AG10803 (cell line): ENCODE measurements at regions not wholly inside any gene's neighbourhood (a gene's known extent, or its start where the extent isn't known, plus 50 kb on each side); places are given as distances from the start of the nearest gene placed in this dataset.

ENCODE experiments used
- DNase-seq: peaks from one replicate; pipeline ENCODE4 v3.0.0; 2010; ENCODE audit warnings: low read depth
- H3K4me3 ChIP-seq: 2 replicates; pipeline ENCODE4 v1.5.1; 2011; ENCODE audit warnings: mild to moderate bottlenecking, low read length, control low read depth
- CTCF ChIP-seq: conservative IDR thresholded peaks from 2 replicates; pipeline ENCODE4 v1.5.1; 2011; ENCODE audit warnings: mild to moderate bottlenecking, low read length, control low read depth, inconsistent platforms

- no peak for DNase-seq
- no peak overlapping the region for H3K4me3 ChIP-seq
- no peak for TF ChIP-seq CTCF
These were observed 368.6 kb downstream of the FOXL1 start for GRCh38 chr16:86946981-86947380.

- no peak for DNase-seq
- H3K4me3 ChIP-seq = no peak overlapping the region
- TF ChIP-seq CTCF = no peak
These were observed 369.1 kb downstream of the C16orf95 start for GRCh38 chr16:86948046-86948445.

- TF ChIP-seq CTCF = no peak
- H3K4me3 ChIP-seq = no peak overlapping the region
- DNase-seq = no peak
These were observed 368.1 kb downstream of the C16orf95 start for GRCh38 chr16:86949116-86949515.

- DNase-seq = no peak
- TF ChIP-seq CTCF = no peak
- no peak overlapping the region for H3K4me3 ChIP-seq
These were observed 367.6 kb downstream of the C16orf95 start for GRCh38 chr16:86949630-86950029.

- H3K4me3 ChIP-seq = no peak overlapping the region
- TF ChIP-seq CTCF = no peak
- no peak for DNase-seq
These were observed 366.0 kb downstream of the C16orf95 start for GRCh38 chr16:86951041-86951822.

GRCh38 chr16:86951831-86952598, 365.2 kb downstream of the C16orf95 start:
- TF ChIP-seq CTCF = no peak
- DNase-seq = peak; percentile 93
- H3K4me3 ChIP-seq = no peak overlapping the region

- no peak for DNase-seq
- no peak overlapping the region for H3K4me3 ChIP-seq
- no peak for TF ChIP-seq CTCF
These were observed 364.4 kb downstream of the C16orf95 start for GRCh38 chr16:86952769-86953168.
